ENCODE measurements at regions not wholly inside any gene's neighbourhood (a gene's known extent, or its start where the extent isn't known, plus 50 kb on each side); places are given as distances from the start of the nearest gene placed in this dataset.
"Not testable (repeated sequence)": the region's sequence is repeated elsewhere in the genome, so short reads cannot be mapped to it uniquely, and the experiment has no call there.

DNA sequence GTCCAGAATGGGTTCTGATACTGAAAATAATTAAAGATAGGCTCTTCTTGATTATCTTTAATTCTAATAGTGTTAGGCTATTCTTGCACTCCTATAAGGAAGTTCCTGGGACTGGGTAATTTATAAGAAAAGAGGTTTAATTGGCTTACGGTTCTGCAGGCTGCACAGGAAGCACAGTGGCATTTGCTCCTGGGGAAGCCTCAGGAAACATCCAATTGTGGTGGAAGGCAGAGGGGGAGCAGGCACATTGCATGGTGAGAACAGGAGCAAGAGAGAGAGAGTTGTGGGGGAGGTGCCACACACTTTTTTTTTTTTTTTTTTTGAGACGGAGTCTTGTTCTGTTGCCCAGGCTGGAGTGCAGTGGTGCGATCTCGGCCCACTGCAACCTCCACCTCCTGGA, 540.3 kb downstream of the RFPL4B start:
- not testable (repeated sequence) for DNase-seq

DNA sequence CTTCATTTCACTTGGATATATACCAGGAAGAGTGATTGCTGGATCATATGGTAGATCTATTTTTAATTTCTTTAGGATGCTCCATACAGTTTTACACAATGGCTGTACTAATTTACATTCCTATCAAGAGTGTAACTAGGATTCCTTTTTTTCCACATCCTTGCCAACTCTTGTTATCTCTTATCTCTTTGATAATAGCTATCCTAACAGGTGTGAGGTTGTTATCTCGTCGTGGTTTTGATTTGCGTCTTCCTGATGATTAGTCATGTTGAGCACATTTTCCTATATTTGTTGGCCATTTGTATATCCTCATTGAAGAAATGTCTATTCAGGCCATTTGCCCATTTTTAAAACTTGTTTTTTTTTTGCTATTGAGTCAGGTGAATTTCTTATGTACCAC, 552.4 kb downstream of the RFPL4B start:
- DNase-seq = no peak

DNA sequence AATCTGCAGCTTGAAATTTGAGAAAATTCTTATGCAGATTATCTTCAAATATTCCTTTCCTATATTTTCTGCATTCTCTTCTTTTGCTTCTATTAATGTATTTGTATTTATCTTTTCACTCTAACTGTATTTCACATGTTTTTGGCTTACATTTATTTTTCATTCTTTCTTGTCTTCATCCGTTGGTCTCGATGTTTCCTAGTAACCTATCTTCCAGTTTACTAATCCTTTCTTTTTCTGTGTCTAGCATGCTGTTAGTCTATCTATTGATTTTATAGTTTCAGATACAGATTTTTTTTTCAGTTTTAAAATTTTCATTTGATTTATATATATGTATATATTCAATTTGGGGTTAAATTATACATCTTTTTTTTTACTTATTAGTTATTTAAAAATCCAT, 556.2 kb downstream of the RFPL4B start:
- no peak for DNase-seq

GRCh38 chr6:112906726-112907125, 559.6 kb downstream of the RFPL4B start:
- DNase-seq = no peak

DNA sequence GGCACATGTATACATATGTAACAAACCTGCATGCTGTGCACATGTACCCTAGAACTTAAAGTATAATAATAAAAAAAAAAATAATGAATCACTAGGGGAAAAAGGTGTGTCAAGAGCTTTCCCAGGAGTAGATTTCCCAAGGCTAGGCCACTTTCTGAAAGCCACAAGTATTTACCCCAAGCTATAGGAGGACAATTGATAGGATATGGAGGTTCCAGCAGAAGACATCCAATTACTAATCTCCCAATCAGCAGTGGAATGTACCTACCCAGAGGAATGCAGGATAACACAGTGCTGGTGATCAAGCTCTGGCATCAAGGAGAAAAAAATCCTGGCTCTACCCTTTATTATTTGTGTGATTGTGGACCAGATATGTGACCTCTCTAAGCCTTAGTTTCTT, 562.7 kb downstream of the RFPL4B start:
- no peak for DNase-seq

GRCh38 chr6:112910256-112910655, 563.1 kb downstream of the RFPL4B start:
- DNase-seq = no peak

DNA sequence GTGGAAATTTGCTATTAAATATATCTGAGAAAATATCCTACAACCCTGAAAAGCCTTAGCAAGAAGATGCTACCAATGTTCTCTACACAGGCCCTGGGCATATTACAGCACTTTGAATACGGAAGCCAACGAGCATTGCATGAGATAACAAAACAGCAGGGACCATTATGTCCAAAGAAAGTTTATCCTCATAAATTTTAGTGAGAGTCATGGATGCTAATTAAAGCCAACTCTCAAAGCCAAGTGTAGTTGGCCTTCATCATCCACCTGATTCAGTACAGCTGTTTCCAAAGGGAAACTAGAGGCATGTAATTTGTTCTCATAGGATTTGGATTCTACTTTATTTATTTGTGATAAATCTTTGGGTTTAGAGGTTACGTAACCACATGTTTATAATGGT, 564.8 kb downstream of the RFPL4B start:
- DNase-seq = no peak

- DNase-seq = no peak
Observed at GRCh38 chr6:112912416-112913101, 565.4 kb downstream of the RFPL4B start.

- not testable (repeated sequence) for DNase-seq
Observed at GRCh38 chr6:112919744-112920143, 572.6 kb downstream of the RFPL4B start.

GRCh38 chr6:112920994-112921393, 573.9 kb downstream of the RFPL4B start:
- no peak for DNase-seq

DNA sequence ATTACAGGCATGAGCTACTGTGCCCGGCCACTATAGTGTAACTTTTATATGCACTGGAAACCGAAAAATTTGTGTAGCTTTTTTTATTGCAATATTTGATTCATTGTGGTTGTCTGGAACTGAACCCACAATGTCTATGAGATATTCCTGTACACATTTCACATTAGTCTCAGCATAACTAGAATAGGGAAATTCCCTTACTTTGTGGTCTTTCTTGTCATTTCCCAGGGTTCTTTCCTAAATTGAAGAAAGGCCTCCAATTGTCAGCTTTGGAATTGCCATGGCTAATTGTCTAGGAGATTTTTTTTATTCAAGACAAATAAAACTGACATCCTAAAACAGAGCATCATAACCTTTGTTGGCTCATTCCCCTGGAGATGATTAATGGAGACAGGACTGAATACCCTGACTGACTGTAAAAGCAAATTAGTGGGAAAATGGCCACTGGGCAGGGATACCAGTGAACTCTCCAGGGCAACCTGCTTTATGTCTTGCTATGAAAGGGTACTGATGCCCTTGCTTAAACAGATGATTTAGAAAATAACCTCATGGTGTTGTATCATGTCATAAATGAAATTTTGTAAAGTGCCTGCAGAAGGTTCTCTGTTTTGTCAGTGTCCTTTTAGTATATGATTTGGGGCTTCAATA, 576.9 kb downstream of the RFPL4B start:
- DNase-seq = no peak

GRCh38 chr6:112925702-112926101, 578.6 kb downstream of the RFPL4B start:
- DNase-seq = no peak

DNA sequence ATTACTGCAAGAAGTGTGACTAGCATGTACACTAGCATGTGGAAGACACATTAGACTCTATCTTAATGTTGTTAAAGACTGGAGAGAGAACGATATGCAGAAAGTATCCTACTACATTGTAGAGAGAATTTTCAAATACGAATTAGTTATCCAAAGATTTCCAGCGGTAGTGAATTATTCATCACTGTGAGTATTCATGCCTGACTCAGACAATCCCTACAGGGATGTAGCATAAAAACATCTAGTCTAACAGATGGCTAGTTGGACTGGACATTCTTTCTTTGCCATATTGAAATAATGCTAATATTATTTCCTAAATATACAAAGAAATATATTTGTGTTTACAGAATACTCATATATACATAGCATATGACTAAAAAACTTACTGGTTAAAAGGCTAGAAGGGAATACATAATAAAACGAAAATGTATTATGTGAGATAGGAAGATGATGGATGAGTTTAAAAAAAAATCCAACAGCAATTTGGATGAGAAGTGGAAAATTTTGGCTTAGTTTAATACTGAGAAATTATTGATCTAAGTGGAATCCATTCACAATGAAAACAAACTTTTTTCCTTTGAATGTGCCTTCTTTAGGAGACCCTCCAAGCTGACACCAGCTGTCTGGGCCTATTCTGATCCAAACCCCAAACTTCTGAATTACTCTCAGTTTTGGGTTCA, 580.7 kb downstream of the RFPL4B start:
- no peak for DNase-seq

DNA sequence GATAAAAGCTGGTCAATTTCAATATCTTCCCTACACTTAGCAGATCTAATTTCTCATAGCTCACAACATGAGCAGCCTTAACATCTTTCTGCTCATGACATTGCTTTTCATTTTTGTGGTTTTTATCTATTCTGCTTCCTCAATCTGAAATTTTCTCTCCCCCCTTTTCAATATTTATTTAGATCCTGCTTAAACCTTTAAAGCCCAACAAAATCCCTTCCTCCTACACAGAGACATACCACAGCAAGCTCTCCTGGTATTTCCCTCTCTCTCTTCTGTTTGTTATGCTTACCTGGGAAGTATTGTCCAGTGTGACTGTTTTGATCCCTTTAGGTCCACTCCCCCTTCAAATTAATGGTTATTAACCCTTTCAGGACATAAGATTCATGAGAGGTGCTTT, 582.5 kb downstream of the RFPL4B start:
- no peak for DNase-seq

- DNase-seq = no peak
Observed at GRCh38 chr6:112931832-112932231, 584.7 kb downstream of the RFPL4B start.

DNA sequence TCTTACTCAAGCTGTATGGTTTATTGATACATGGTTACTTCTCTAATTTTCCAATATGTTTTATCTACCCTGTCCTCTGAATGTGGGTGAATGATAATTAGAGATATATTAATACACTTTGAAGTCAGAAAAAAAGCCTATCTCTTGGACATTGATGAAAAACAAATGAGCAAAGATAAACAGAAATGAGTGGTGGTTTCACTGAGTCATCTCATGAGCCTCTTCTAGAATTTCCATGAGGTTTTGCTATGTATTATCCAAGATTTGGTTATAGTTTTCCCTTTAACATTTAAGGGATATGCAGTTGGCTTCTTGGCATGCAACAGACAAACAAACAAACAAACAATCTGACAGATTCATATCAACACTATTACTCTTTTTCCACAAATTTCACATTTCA, 586.8 kb downstream of the RFPL4B start:
- DNase-seq = no peak

GRCh38 chr6:112934433-112935327, 587.5 kb downstream of the RFPL4B start:
- DNase-seq = no peak

DNA sequence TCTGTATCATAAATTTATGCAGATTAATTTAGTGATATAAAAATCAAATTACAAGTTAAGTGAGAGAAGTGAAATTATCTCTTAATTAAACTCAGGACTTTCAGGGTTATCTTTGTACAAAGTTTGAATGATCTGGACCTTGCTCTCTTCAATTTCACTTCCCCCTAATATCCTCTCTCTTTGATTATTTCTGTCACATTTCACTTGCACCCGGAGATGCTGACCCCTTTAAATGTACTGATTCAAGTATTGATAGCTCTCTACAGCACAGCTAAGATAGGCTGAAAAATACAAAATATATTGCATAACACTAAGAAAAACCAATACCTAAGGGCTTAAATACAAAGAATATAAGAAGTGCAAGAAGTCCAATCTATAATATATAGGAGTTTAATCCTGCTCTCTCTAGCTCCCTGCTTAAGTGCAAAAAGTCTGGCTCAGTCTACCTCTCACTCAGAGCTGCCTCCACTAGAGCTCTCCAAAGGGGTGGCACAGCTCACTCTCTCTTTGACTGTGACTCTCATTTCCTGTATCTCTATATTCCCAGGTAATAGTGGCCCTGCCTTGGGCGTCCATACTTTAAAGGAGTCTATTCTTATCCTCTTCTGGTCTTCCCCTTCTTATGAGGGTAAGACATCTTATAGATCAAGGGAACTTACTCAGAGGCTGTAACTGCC, 588.4 kb downstream of the RFPL4B start:
- DNase-seq = no peak

GRCh38 chr6:112936079-112936472, 588.9 kb downstream of the RFPL4B start:
- no peak for DNase-seq

DNA sequence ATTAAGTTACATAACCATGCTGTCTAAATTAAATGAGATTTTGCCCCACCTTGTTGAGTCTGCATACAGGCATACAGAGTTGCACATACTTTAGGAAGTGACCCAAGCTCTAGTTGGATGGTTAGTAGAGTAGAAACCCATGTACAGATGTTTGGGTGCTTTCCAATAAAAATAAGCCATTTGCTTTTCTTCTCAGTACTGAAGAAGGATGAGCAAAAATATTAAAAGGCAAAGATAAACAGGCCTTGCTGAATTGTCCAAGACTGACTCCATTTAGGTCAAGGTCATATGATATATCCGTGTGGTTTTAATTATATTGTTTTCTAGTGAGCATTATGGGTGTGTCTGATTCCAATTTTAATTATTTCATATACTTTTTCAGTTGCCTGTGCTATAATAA, 589.4 kb downstream of the RFPL4B start:
- DNase-seq = no peak

GRCh38 chr6:112937690-112938089, 590.6 kb downstream of the RFPL4B start:
- not testable (repeated sequence) for DNase-seq

GRCh38 chr6:112938650-112939049, 591.5 kb downstream of the RFPL4B start:
- no peak for DNase-seq

DNA sequence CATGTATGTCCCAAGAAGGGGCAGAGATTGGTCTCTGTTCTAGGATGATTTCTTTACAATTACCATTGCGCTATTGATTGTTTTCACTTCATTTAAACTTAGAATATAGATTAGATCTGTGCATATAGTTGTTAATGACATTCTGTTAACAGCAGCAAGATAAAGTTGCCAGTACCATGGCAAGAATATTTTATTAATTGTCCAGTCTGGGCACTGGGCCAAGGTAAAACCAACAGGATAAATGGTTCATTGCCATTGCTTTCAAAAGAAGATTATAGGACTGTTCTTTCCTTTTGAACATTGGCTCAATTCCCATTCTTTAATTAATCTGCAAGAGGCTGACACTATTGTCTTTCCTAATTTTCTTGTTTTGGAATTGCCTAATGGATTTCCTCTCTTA, 592.4 kb downstream of the RFPL4B start:
- DNase-seq = no peak

All from activated naive CD4-positive, alpha-beta T cell treated with Interleukin-2 at 50 U/mL for 16 hours (primary cell).